ENCODE measurements at regions not wholly inside any gene's neighbourhood (a gene's known extent, or its start where the extent isn't known, plus 50 kb on each side); places are given as distances from the start of the nearest gene placed in this dataset.
A peak's percentile ranks its signal among the peaks of the same experiment; 100 is the strongest.

- peaks cover 12 to 27% (median 15%) of the 10 kb centered on the region in 7 donors for H3K9me3 Mint-ChIP-seq
- H3K36me3 Mint-ChIP-seq, result peaks cover 0 to 7% of the 10 kb centered on the region in 2 donors
- no peaks in the 10 kb centered on the region for H3K27me3 Mint-ChIP-seq
- H3K4me3 Mint-ChIP-seq, result peak overlapping the region in 1 of 8 donors; percentile 2
- no peaks in the 10 kb centered on the region for H3K4me1 Mint-ChIP-seq
- ATAC-seq (ENCODE audit: low read depth in 2 of 2) (no peak), DNase-seq (no peak)
- no peak overlapping the region for H3K27ac Mint-ChIP-seq
Observed at GRCh38 chr2:198973181-198973580, 484.6 kb downstream of the SATB2 start.

GRCh38 chr2:198968545-198968944, 489.2 kb downstream of the SATB2 start:
- no peaks in the 10 kb centered on the region for H3K36me3 Mint-ChIP-seq
- H3K9me3 Mint-ChIP-seq, result peaks cover 0 to 6% (median 0%) of the 10 kb centered on the region in 7 donors
- no peak overlapping the region for H3K4me3 Mint-ChIP-seq

GRCh38 chr2:198966269-198966668, 491.5 kb downstream of the SATB2 start:
- H3K27me3 Mint-ChIP-seq, result no peaks in the 10 kb centered on the region
- DNase-seq (no peak), ATAC-seq (ENCODE audit: low read depth in 2 of 2) (no peak)
- no peaks in the 10 kb centered on the region for H3K36me3 Mint-ChIP-seq
- H3K27ac Mint-ChIP-seq, result no peak overlapping the region
- H3K9me3 Mint-ChIP-seq, result no peaks in the 10 kb centered on the region
- H3K4me3 Mint-ChIP-seq, result no peak overlapping the region
- no peaks in the 10 kb centered on the region for H3K4me1 Mint-ChIP-seq

More at GRCh38 chr2:198968545-198968944, 489.2 kb downstream of the SATB2 start:
- H3K4me1 Mint-ChIP-seq, result no peaks in the 10 kb centered on the region
- H3K27me3 Mint-ChIP-seq, result no peaks in the 10 kb centered on the region
- ATAC-seq (ENCODE audit: low read depth in 2 of 2) (no peak), DNase-seq (no peak)
- no peak overlapping the region for H3K27ac Mint-ChIP-seq

- no peak overlapping the region for H3K4me3 Mint-ChIP-seq
- no peak for ATAC-seq (ENCODE audit: low read depth in 2 of 2)
Observed at GRCh38 chr2:198961547-198961946, 496.2 kb downstream of the SATB2 start.

GRCh38 chr2:198957181-198957580, 500.6 kb downstream of the SATB2 start:
- Mint-ChIP-seq H3K27me3 (no peaks in the 10 kb centered on the region), H3K4me3 (no peak overlapping the region), H3K36me3 (no peaks in the 10 kb centered on the region), H3K27ac (no peak overlapping the region), H3K4me1 (no peaks in the 10 kb centered on the region), H3K9me3 (peaks cover 0 to 7% (median 3%) of the 10 kb centered on the region in 7 donors)
- no peak for DNase-seq
- ATAC-seq (ENCODE audit: low read depth in 2 of 2), result no peak

More at GRCh38 chr2:198961547-198961946, 496.2 kb downstream of the SATB2 start:
- peaks cover 0 to 2% (median 0%) of the 10 kb centered on the region in 7 donors for H3K9me3 Mint-ChIP-seq
- H3K4me1 Mint-ChIP-seq, result no peaks in the 10 kb centered on the region
- no peak overlapping the region for H3K27ac Mint-ChIP-seq
- H3K36me3 Mint-ChIP-seq, result no peaks in the 10 kb centered on the region
- no peak for DNase-seq
- no peaks in the 10 kb centered on the region for H3K27me3 Mint-ChIP-seq

GRCh38 chr2:198953328-198953727, 504.4 kb downstream of the SATB2 start:
- ATAC-seq (ENCODE audit: low read depth in 2 of 2), result no peak
- Mint-ChIP-seq H3K27ac (no peak overlapping the region), H3K4me3 (no peak overlapping the region), H3K9me3 (peaks cover 2 to 7% (median 4%) of the 10 kb centered on the region in 7 donors), H3K27me3 (no peaks in the 10 kb centered on the region), H3K36me3 (no peaks in the 10 kb centered on the region), H3K4me1 (no peaks in the 10 kb centered on the region)
- DNase-seq, result no peak

GRCh38 chr2:198950803-198951202, 506.9 kb downstream of the SATB2 start:
- Mint-ChIP-seq H3K27ac (no peak overlapping the region), H3K9me3 (peaks cover 0 to 6% (median 4%) of the 10 kb centered on the region in 7 donors), H3K4me3 (no peak overlapping the region), H3K4me1 (no peaks in the 10 kb centered on the region), H3K27me3 (no peaks in the 10 kb centered on the region), H3K36me3 (no peaks in the 10 kb centered on the region)
- ATAC-seq (ENCODE audit: low read depth in 2 of 2) (no peak), DNase-seq (no peak)

GRCh38 chr2:198945496-198945895, 512.2 kb downstream of the SATB2 start:
- no peak for ATAC-seq (ENCODE audit: low read depth in 2 of 2)
- no peak overlapping the region for H3K4me3 Mint-ChIP-seq
- no peaks in the 10 kb centered on the region for H3K27me3 Mint-ChIP-seq
- H3K36me3 Mint-ChIP-seq, result no peaks in the 10 kb centered on the region
- H3K9me3 Mint-ChIP-seq, result peaks cover 0 to 2% (median 0%) of the 10 kb centered on the region in 7 donors
- H3K4me1 Mint-ChIP-seq, result no peaks in the 10 kb centered on the region
- no peak for DNase-seq
- no peak overlapping the region for H3K27ac Mint-ChIP-seq

- no peaks in the 10 kb centered on the region for H3K4me1 Mint-ChIP-seq
- peaks cover 2 to 23% (median 9%) of the 10 kb centered on the region in 7 donors for H3K9me3 Mint-ChIP-seq
- H3K4me3 Mint-ChIP-seq, result no peak overlapping the region
- DNase-seq (no peak), ATAC-seq (ENCODE audit: low read depth in 2 of 2) (no peak)
- no peak overlapping the region for H3K27ac Mint-ChIP-seq
- H3K27me3 Mint-ChIP-seq, result no peaks in the 10 kb centered on the region
- no peaks in the 10 kb centered on the region for H3K36me3 Mint-ChIP-seq
Observed at GRCh38 chr2:198930170-198930569, 527.6 kb downstream of the SATB2 start.

GRCh38 chr2:198928026-198928425, 529.7 kb downstream of the SATB2 start:
- Mint-ChIP-seq H3K27me3 (no peaks in the 10 kb centered on the region), H3K4me1 (no peaks in the 10 kb centered on the region), H3K27ac (no peak overlapping the region), H3K36me3 (no peaks in the 10 kb centered on the region), H3K9me3 (peaks cover 2 to 16% (median 6%) of the 10 kb centered on the region in 7 donors), H3K4me3 (no peak overlapping the region)
- no peak for ATAC-seq (ENCODE audit: low read depth in 2 of 2)
- no peak for DNase-seq

- Mint-ChIP-seq H3K9me3 (peaks cover 4 to 36% (median 8%) of the 10 kb centered on the region in 7 donors), H3K27ac (no peak overlapping the region), H3K36me3 (no peaks in the 10 kb centered on the region), H3K4me3 (no peak overlapping the region), H3K27me3 (peaks cover 0 to 14% (median 13%) of the 10 kb centered on the region in 3 donors), H3K4me1 (peaks cover 7 to 10% (median 8%) of the 10 kb centered on the region in 3 donors)
- ATAC-seq (ENCODE audit: low read depth in 2 of 2) (no peak), DNase-seq (no peak)
Observed at GRCh38 chr2:198917926-198918720, 539.6 kb downstream of the SATB2 start.

- H3K27me3 Mint-ChIP-seq, result peaks cover 0 to 14% (median 13%) of the 10 kb centered on the region in 3 donors
- H3K4me3 Mint-ChIP-seq, result no peak overlapping the region
- peaks cover 3 to 31% (median 7%) of the 10 kb centered on the region in 7 donors for H3K9me3 Mint-ChIP-seq
- peaks cover 7 to 10% (median 8%) of the 10 kb centered on the region in 3 donors for H3K4me1 Mint-ChIP-seq
- no peaks in the 10 kb centered on the region for H3K36me3 Mint-ChIP-seq
- no peak overlapping the region for H3K27ac Mint-ChIP-seq
- no peak for DNase-seq
- no peak for ATAC-seq (ENCODE audit: low read depth in 2 of 2)
Observed at GRCh38 chr2:198917275-198917674, 540.5 kb downstream of the SATB2 start.

GRCh38 chr2:198916548-198917080, 541.1 kb downstream of the SATB2 start:
- Mint-ChIP-seq H3K27ac (no peak overlapping the region), H3K27me3 (peaks cover 0 to 14% (median 13%) of the 10 kb centered on the region in 3 donors), H3K4me1 (peaks cover 7 to 10% (median 8%) of the 10 kb centered on the region in 3 donors), H3K4me3 (no peak overlapping the region), H3K9me3 (peaks cover 3 to 30% (median 7%) of the 10 kb centered on the region in 7 donors), H3K36me3 (no peaks in the 10 kb centered on the region)
- no peak for DNase-seq
- ATAC-seq (ENCODE audit: low read depth in 2 of 2), result no peak
